HepG2 (cell line): ENCODE measurements at regions not wholly inside any gene's neighbourhood (a gene's known extent, or its start where the extent isn't known, plus 50 kb on each side); places are given as distances from the start of the nearest gene placed in this dataset.

Experiments used
- ATAC-seq: fragments of 200-7000 bp; cut with Tn5 transposase; 3 replicates; pipeline ENCODE4 v1.9.1; 2020; ENCODE audit warnings: mild to moderate bottlenecking, moderate library complexity
- BruUV-seq: library from RNA; stranded (reverse); fragments of 400-500 nt; replicated peaks from 2 replicates; lab custom pipeline; 2021; lab: Mats Ljungman, UMichigan
- CTCF ChIA-PET: fragments of 300-600 bp; formaldehyde crosslinking; extraction: SDS; loops from one replicate; lab custom pipeline; 2021; ENCODE audit warnings: low total read pairs, inconsistent platforms, low intra/inter-chr PET ratio; lab: Yijun Ruan, JAX
- POLR2A ChIA-PET: fragments of 350-600 bp; sonication (Branson Sonifier 250); formaldehyde crosslinking; loops from one replicate; lab custom pipeline; 2020; ENCODE audit warnings: antibody characterized with exemption, inconsistent platforms; lab: Yijun Ruan, JAX
- DNase-seq: peaks from one replicate; pipeline ENCODE4 v3.0.0-alpha.2; 2015; ENCODE audit warnings: low spot score
- FAIRE-seq: peaks from 3 replicates; lab custom pipeline; 2011; peaks lifted over from hg19 to GRCh38; lab: Jason Lieb, UNC
- H2AFZ ChIP-seq: one replicate; pipeline ENCODE4 v1.6.1; 2011; ENCODE audit warnings: low read length, inconsistent platforms
- H3K27ac ChIP-seq: fragments of 300-600 bp; 3 replicates; pipeline ENCODE4 v1.8.0; 2011; ENCODE audit warnings: mixed run types, mild to moderate bottlenecking, mixed read lengths, low read length, inconsistent platforms; ENCODE audit not compliant: insufficient read depth; ENCODE audit errors: extremely low read length
- H3K27me3 ChIP-seq, 2 experiments: fragments of 200-600 bp in 1 of 2; 2 replicates in 1 of 2; 3 replicates in 1 of 2; pipeline versions ENCODE4 v1.6.0 to v1.8.0; 2011; ENCODE audit warnings: low read length in 2 of 2, mild to moderate bottlenecking in 2 of 2, moderate library complexity in 2 of 2, inconsistent platforms in 1 of 2; ENCODE audit not compliant: insufficient read depth in 2 of 2, control insufficient read depth in 1 of 2
- H3K36me3 ChIP-seq, 2 experiments: fragments of 200-600 bp in 1 of 2; replicated peaks in 1 of 2; 2 replicates in 1 of 2; 3 replicates in 1 of 2; pipeline versions ENCODE4 v1.5.1 to v1.8.0; 2011; ENCODE audit warnings: low read length in 2 of 2, inconsistent platforms in 1 of 2; ENCODE audit not compliant: insufficient read depth in 2 of 2, control insufficient read depth in 1 of 2
- H3K4me1 ChIP-seq: 2 replicates; pipeline ENCODE4 v1.5.1; 2012; ENCODE audit warnings: low read length, inconsistent platforms; ENCODE audit not compliant: insufficient read depth
- H3K4me2 ChIP-seq: 2 replicates; pipeline ENCODE4 v1.6.0; 2011; ENCODE audit warnings: low read depth, low read length, inconsistent platforms
- H3K4me3 ChIP-seq, 3 experiments: fragments of 200-600 bp in 1 of 3; sonication (generic), shearing (Covaris generic) in 1 of 3; replicated peaks in 1 of 3; 2 replicates each; pipeline ENCODE4 v1.5.1; 2011 to 2016; ENCODE audit warnings: low read length in 3 of 3, inconsistent platforms in 2 of 3, low read depth in 2 of 3, mild to moderate bottlenecking in 2 of 3, control low read depth in 1 of 3, mixed read lengths in 1 of 3; ENCODE audit not compliant: insufficient read depth in 1 of 3
- H3K79me2 ChIP-seq: one replicate; pipeline ENCODE4 v1.6.1; 2011; ENCODE audit warnings: low read length, inconsistent platforms; ENCODE audit not compliant: insufficient read depth
- H3K9ac ChIP-seq: 2 replicates; pipeline ENCODE4 v1.6.0; 2011; ENCODE audit warnings: mild to moderate bottlenecking, low read depth, low read length, inconsistent platforms; ENCODE audit not compliant: insufficient read depth
- H3K9me3 ChIP-seq: 2 replicates; pipeline ENCODE4 v1.5.1; 2012; ENCODE audit warnings: mild to moderate bottlenecking, low read length
- H4K20me1 ChIP-seq: 2 replicates; pipeline ENCODE4 v1.6.0; 2011; ENCODE audit warnings: inconsistent platforms, mild to moderate bottlenecking, low read length, moderate library complexity; ENCODE audit not compliant: insufficient read depth
- DPF2 ChIP-seq: sonication (generic); formaldehyde crosslinking; IDR thresholded peaks from 2 replicates; pipeline ENCODE4 v1.4.0; 2020; ENCODE audit warnings: mild to moderate bottlenecking, low read depth, missing genetic modification reagents, borderline replicate concordance
- ELF4 ChIP-seq: sonication (generic); formaldehyde crosslinking; IDR thresholded peaks from 2 replicates; pipeline ENCODE4 v1.5.0; 2020; ENCODE audit warnings: missing genetic modification reagents, mild to moderate bottlenecking, moderate library complexity, borderline replicate concordance
- JUND ChIP-seq: sonication (generic); formaldehyde crosslinking; IDR thresholded peaks from 2 replicates; pipeline ENCODE4 v1.8.0; 2022; ENCODE audit warnings: mild to moderate bottlenecking, missing genetic modification reagents
- KLF12 ChIP-seq: sonication (generic); formaldehyde crosslinking; IDR thresholded peaks from 2 replicates; pipeline ENCODE4 v1.4.0; 2020; ENCODE audit warnings: missing genetic modification reagents, borderline replicate concordance
- SOX6 ChIP-seq, 2 experiments: fragments of 450-650 bp in 1 of 2; sonication (generic) in 1 of 2; formaldehyde crosslinking in 1 of 2; IDR thresholded peaks; 2 replicates each; pipeline versions ENCODE4 v1.4.0 to v1.6.1; 2017 to 2020; ENCODE audit warnings: antibody characterized with exemption in 1 of 2, mild to moderate bottlenecking in 1 of 2, missing genetic modification reagents in 1 of 2
- SSRP1 ChIP-seq: IDR thresholded peaks from 2 replicates; pipeline ENCODE4 v1.6.1; 2016; ENCODE audit warnings: control low read depth
- ZFAT ChIP-seq: sonication (generic); formaldehyde crosslinking; conservative IDR thresholded peaks from 2 replicates; pipeline ENCODE4 v1.8.1; 2023; ENCODE audit warnings: missing genetic modification reagents, inconsistent platforms
- ZNF138 ChIP-seq: sonication (generic); formaldehyde crosslinking; IDR thresholded peaks from 2 replicates; pipeline ENCODE4 v1.5.0; 2020; ENCODE audit warnings: mild to moderate bottlenecking, low read depth, missing genetic modification reagents
- ZNF431 ChIP-seq: sonication (generic); formaldehyde crosslinking; IDR thresholded peaks from 2 replicates; pipeline ENCODE4 v1.9.0; 2022; ENCODE audit warnings: missing genetic modification reagents, low read depth, mild to moderate bottlenecking, borderline replicate concordance
- ZNF879 ChIP-seq: sonication (generic); formaldehyde crosslinking; IDR thresholded peaks from 2 replicates; pipeline ENCODE4 v1.8.1; 2023; ENCODE audit warnings: missing genetic modification reagents
- ZSCAN12 ChIP-seq: sonication (generic); formaldehyde crosslinking; IDR thresholded peaks from 2 replicates; pipeline ENCODE4 v1.9.0; 2021; ENCODE audit warnings: mild to moderate bottlenecking, missing genetic modification reagents
- WGBS: methylation state at CpG from one replicate; pipeline ENCODE4 v1.1.6; 2017; ENCODE audit warnings: low lambda C conversion rate; 5-methylcytosine and 5-hydroxymethylcytosine counted together
- in situ Hi-C: cut with HindIII; loops from 2 replicates; pipeline ENCODE4 v1.10.0; 2017; ENCODE audit warnings: low pct_unique_long_range_greater_than_20kb; ENCODE audit not compliant: extremely low pct_ligation_motif_present
- intact Hi-C: fragments of 100-400 bp; cut with micrococcal nuclease; formaldehyde crosslinking; loops from one replicate; pipeline ENCODE4 v1.10.0; 2022; ENCODE audit not compliant: unreplicated experiment
- TF ChIP-seq, protein P1 (sequence below): IDR thresholded peaks from 2 replicates; pipeline ENCODE4 v1.6.1; 2016; ENCODE audit warnings: missing biosample characterization, missing genetic modification reagents, low read depth
- TF ChIP-seq, protein P2 (sequence below): sonication (generic); formaldehyde crosslinking; IDR thresholded peaks from 2 replicates; pipeline ENCODE4 v1.5.1; 2020; ENCODE audit warnings: mild to moderate bottlenecking, missing genetic modification reagents, moderate library complexity
- TF ChIP-seq, protein P3 (sequence below): fragments of 450-650 bp; IDR thresholded peaks from 2 replicates; pipeline ENCODE4 v1.6.1; 2017
- TF ChIP-seq, protein P4 (sequence below): sonication (generic); formaldehyde crosslinking; IDR thresholded peaks from 2 replicates; pipeline ENCODE4 v1.5.0; 2020; ENCODE audit warnings: mild to moderate bottlenecking, missing genetic modification reagents

DNA sequence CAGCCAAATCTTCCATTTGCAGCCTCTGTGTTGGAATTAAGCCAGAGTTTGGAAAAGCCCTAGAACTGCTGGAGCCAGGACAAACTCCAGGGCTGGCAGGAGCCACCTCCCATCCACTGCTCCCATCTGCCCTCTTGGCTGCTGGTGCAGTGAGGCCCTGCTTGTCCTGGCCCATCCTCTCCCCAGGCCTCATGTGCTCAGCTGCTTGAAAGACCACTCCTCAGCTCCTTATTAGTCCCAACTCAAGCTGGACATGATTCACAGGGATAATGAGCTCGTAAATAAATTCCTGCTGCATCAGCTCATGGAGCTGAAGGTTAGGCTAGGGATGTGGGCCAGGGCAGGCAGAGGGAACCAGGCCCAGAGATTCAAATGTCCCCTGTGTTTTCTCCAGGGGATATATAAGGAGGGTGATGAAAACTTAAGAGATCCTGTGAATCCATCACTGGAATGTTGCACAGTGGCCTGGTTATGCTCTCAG is 282.8 kb downstream of the RPS24 start:
- CTCF ChIA-PET, result no interaction called here
- H3K4me2 ChIP-seq, result no peak overlapping the region
- no peak overlapping the region for H3K9ac ChIP-seq
- H3K27ac ChIP-seq, result no peak overlapping the region
- intact Hi-C loops, result no loop called here
- BruUV-seq, result no TSS peak
- POLR2A ChIA-PET, result no interaction called here
- H3K4me1 ChIP-seq, result peaks cover 12% of the 10 kb centered on the region
- no peaks in the 10 kb centered on the region for H3K79me2 ChIP-seq
- no peak for TF ChIP-seq JUND (CRISPR knock-in tag)
- no peak for TF ChIP-seq ZNF431 (CRISPR knock-in tag)
- no peak for TF ChIP-seq ZSCAN12 (CRISPR knock-in tag)
- TF ChIP-seq, protein P1, sequence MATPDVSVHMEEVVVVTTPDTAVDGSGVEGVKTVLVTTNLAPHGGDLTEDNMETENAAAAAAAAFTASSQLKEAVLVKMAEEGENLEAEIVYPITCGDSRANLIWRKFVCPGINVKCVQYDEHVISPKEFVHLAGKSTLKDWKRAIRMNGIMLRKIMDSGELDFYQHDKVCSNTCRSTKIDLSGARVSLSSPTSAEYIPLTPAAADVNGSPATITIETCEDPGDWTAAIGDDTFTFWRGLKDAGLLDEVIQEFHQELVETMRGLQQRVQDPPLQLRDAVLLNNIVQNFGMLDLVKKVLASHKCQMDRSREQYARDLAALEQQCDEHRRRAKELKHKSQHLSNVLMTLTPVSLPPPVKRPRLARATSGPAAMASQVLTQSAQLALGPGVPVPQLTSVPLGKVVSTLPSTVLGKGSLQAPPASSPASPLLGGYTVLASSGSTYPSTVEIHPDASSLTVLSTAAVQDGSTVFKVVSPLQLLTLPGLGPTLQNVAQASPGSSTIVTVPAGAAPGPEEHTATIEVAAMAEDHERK (CRISPR knock-in tag), result no peak
- no peak for TF ChIP-seq SSRP1 (CRISPR knock-in tag)
- TF ChIP-seq, protein P2, sequence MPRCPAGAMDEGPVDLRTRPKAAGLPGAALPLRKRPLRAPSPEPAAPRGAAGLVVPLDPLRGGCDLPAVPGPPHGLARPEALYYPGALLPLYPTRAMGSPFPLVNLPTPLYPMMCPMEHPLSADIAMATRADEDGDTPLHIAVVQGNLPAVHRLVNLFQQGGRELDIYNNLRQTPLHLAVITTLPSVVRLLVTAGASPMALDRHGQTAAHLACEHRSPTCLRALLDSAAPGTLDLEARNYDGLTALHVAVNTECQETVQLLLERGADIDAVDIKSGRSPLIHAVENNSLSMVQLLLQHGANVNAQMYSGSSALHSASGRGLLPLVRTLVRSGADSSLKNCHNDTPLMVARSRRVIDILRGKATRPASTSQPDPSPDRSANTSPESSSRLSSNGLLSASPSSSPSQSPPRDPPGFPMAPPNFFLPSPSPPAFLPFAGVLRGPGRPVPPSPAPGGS (CRISPR knock-in tag), result no peak
- TF ChIP-seq SOX6 (IDR thresholded peaks at IDR 0.05), result no peak
- no peak for TF ChIP-seq SOX6 (CRISPR knock-in tag; IDR thresholded peaks at IDR 0.05)
- no peak for TF ChIP-seq ZFAT (CRISPR knock-in tag)
- no peak for TF ChIP-seq ZNF138 (CRISPR knock-in tag)
- no peak for TF ChIP-seq ELF4 (CRISPR knock-in tag)
- TF ChIP-seq, protein P3, sequence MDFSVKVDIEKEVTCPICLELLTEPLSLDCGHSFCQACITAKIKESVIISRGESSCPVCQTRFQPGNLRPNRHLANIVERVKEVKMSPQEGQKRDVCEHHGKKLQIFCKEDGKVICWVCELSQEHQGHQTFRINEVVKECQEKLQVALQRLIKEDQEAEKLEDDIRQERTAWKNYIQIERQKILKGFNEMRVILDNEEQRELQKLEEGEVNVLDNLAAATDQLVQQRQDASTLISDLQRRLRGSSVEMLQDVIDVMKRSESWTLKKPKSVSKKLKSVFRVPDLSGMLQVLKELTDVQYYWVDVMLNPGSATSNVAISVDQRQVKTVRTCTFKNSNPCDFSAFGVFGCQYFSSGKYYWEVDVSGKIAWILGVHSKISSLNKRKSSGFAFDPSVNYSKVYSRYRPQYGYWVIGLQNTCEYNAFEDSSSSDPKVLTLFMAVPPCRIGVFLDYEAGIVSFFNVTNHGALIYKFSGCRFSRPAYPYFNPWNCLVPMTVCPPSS, result no peak
- TF ChIP-seq DPF2 (CRISPR knock-in tag), result no peak
- TF ChIP-seq KLF12 (CRISPR knock-in tag), result no peak
- TF ChIP-seq, protein P4, sequence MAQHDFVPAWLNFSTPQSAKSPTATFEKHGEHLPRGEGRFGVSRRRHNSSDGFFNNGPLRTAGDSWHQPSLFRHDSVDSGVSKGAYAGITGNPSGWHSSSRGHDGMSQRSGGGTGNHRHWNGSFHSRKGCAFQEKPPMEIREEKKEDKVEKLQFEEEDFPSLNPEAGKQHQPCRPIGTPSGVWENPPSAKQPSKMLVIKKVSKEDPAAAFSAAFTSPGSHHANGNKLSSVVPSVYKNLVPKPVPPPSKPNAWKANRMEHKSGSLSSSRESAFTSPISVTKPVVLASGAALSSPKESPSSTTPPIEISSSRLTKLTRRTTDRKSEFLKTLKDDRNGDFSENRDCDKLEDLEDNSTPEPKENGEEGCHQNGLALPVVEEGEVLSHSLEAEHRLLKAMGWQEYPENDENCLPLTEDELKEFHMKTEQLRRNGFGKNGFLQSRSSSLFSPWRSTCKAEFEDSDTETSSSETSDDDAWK (CRISPR knock-in tag), result no peak
- TF ChIP-seq ZNF879 (CRISPR knock-in tag), result no peak
- no peaks in the 10 kb centered on the region for H3K36me3 ChIP-seq
- in situ Hi-C loops, result no loop called here
- no peak for ATAC-seq
- H3K9me3 ChIP-seq, result no peaks in the 10 kb centered on the region
- no peaks in the 10 kb centered on the region for H4K20me1 ChIP-seq
- no peak overlapping the region for H2AFZ ChIP-seq
- FAIRE-seq, result no peak
- WGBS, result no CpG with 5 or more reads among the region's 1 CpG
- peaks cover 0 to 11% of the 10 kb centered on the region in 2 experiments; a peak in 3 of 5 replicates for H3K27me3 ChIP-seq
- no peak for DNase-seq
- no peak overlapping the region for H3K4me3 ChIP-seq
